ENCODE measurements at regions not wholly inside any gene's neighbourhood (a gene's known extent, or its start where the extent isn't known, plus 50 kb on each side); places are given as distances from the start of the nearest gene placed in this dataset.
"Not testable (repeated sequence)": the region's sequence is repeated elsewhere in the genome, so short reads cannot be mapped to it uniquely, and the experiment has no call there.

- no peak for DNase-seq (ENCODE audit: low spot score)
- intact Hi-C loops (cut with DNase I): loop anchor here (10.0 kb wide), 3 partner anchors 328 to 1388 kb away; partner anchors contain the start of gene FOXP2
Measured at GRCh38 chr7:114086914-114087652, 168.3 kb upstream of the PPP1R3A start.

GRCh38 chr7:114086537-114086913 lies 167.7 kb upstream of the PPP1R3A start:
- intact Hi-C loops (cut with DNase I): loop anchor here (10.0 kb wide), 3 partner anchors 328 to 1388 kb away; partner anchors contain the start of gene FOXP2
- no peak for DNase-seq (ENCODE audit: low spot score)

- intact Hi-C loops (cut with DNase I): loop anchor here (10.0 kb wide), 3 partner anchors 329 to 1389 kb away; partner anchors contain the start of gene FOXP2
- no peak for DNase-seq (ENCODE audit: low spot score)
Measured at GRCh38 chr7:114085592-114086501, 167.0 kb upstream of the PPP1R3A start.

- intact Hi-C loops (cut with DNase I): loop anchor here (10.0 kb wide), 3 partner anchors 330 to 1390 kb away; partner anchors contain the start of gene FOXP2
- DNase-seq (ENCODE audit: low spot score): no peak
Measured at GRCh38 chr7:114085313-114085591, 166.4 kb upstream of the PPP1R3A start.

GRCh38 chr7:114084472-114085312 lies 165.9 kb upstream of the PPP1R3A start:
- no peak for DNase-seq (ENCODE audit: low spot score)
- intact Hi-C loops (cut with DNase I): loop anchor here (10.0 kb wide), 3 partner anchors 330 to 1390 kb away; partner anchors contain the start of gene FOXP2

GRCh38 chr7:114084002-114084471 lies 165.2 kb upstream of the PPP1R3A start:
- intact Hi-C loops (cut with DNase I): loop anchor here (10.0 kb wide), 3 partner anchors 331 to 1391 kb away; partner anchors contain the start of gene FOXP2
- DNase-seq (ENCODE audit: low spot score): no peak

GRCh38 chr7:114083166-114084001 lies 164.6 kb upstream of the PPP1R3A start:
- intact Hi-C loops (cut with DNase I): loop anchor here (10.0 kb wide), 3 partner anchors 331 to 1391 kb away; partner anchors contain the start of gene FOXP2
- no peak for DNase-seq (ENCODE audit: low spot score)

GRCh38 chr7:114082642-114083165 lies 163.9 kb upstream of the PPP1R3A start:
- intact Hi-C loops (cut with DNase I): loop anchor here (10.0 kb wide), 3 partner anchors 332 to 1392 kb away; partner anchors contain the start of gene FOXP2
- DNase-seq (ENCODE audit: low spot score): no peak

- intact Hi-C loops (cut with DNase I): loop anchor here (10.0 kb wide), 3 partner anchors 333 to 1393 kb away; partner anchors contain the start of gene FOXP2
- no peak for DNase-seq (ENCODE audit: low spot score)
Measured at GRCh38 chr7:114081606-114082425, 163.0 kb upstream of the PPP1R3A start.

GRCh38 chr7:114077158-114077524 lies 158.3 kb upstream of the PPP1R3A start:
- DNase-seq (ENCODE audit: low spot score); intact Hi-C loops (cut with DNase I): not testable (repeated sequence)

- DNase-seq (ENCODE audit: low spot score); intact Hi-C loops (cut with DNase I): not testable (repeated sequence)
Measured at GRCh38 chr7:114076392-114077157, 157.8 kb upstream of the PPP1R3A start.

- DNase-seq (ENCODE audit: low spot score): no peak
Measured at GRCh38 chr7:114073701-114074100, 154.9 kb upstream of the PPP1R3A start.

GRCh38 chr7:114070246-114070645 lies 151.4 kb upstream of the PPP1R3A start:
- DNase-seq (ENCODE audit: low spot score): no peak
- intact Hi-C loops (cut with DNase I): no loop called here

More at GRCh38 chr7:114073701-114074100, 154.9 kb upstream of the PPP1R3A start:
- intact Hi-C loops (cut with DNase I): no loop called here

- intact Hi-C loops (cut with DNase I): no loop called here
- no peak for DNase-seq (ENCODE audit: low spot score)
Measured at GRCh38 chr7:114062810-114063209, 144.0 kb upstream of the PPP1R3A start.

- intact Hi-C loops (cut with DNase I): no loop called here
Measured at GRCh38 chr7:114051871-114052331, 133.1 kb upstream of the PPP1R3A start.

GRCh38 chr7:114050571-114050970 lies 131.8 kb upstream of the PPP1R3A start:
- intact Hi-C loops (cut with DNase I): no loop called here

More at GRCh38 chr7:114051871-114052331, 133.1 kb upstream of the PPP1R3A start:
- DNase-seq (ENCODE audit: low spot score): no peak

More at GRCh38 chr7:114050571-114050970, 131.8 kb upstream of the PPP1R3A start:
- DNase-seq (ENCODE audit: low spot score): no peak
